Omental fat pad (tissue), 3 donors: ENCODE measurements at regions not wholly inside any gene's neighbourhood (a gene's known extent, or its start where the extent isn't known, plus 50 kb on each side); places are given as distances from the start of the nearest gene placed in this dataset.

Source experiments
- ATAC-seq: fragments of 150-250 bp; one replicate; pipeline ENCODE4 v1.9.1; 2016; ENCODE audit warnings: mild to moderate bottlenecking, moderate library complexity; ENCODE audit not compliant: low FRiP score
- DNase-seq: peaks from one replicate; pipeline ENCODE4 v3.0.0-alpha.2; 2019; ENCODE audit warnings: low spot score
- CTCF ChIP-seq, 3 donors: fragments of 450-650 bp; IDR thresholded peaks; one replicate each; pipeline ENCODE4 v1.5.1; 2016 to 2017; ENCODE audit warnings: antibody characterized with exemption in 3 of 3, mild to moderate bottlenecking in 3 of 3, moderate library complexity in 2 of 3

- ATAC-seq (no peak), DNase-seq (no peak)
- TF ChIP-seq CTCF (IDR thresholded peaks at IDR 0.05): no peak
Observed at GRCh38 chr3:5657106-5657505, 469.6 kb downstream of the EDEM1 start.

- TF ChIP-seq CTCF (IDR thresholded peaks at IDR 0.05): no peak
- DNase-seq (no peak), ATAC-seq (no peak)
Observed at GRCh38 chr3:5663601-5664000, 476.1 kb downstream of the EDEM1 start.

- ATAC-seq: no peak
- no peak for TF ChIP-seq CTCF (IDR thresholded peaks at IDR 0.05)
- DNase-seq: no peak
Observed at GRCh38 chr3:5666455-5666854, 478.9 kb downstream of the EDEM1 start.

GRCh38 chr3:5673521-5673920, 486.0 kb downstream of the EDEM1 start:
- ATAC-seq: no peak

GRCh38 chr3:5675319-5675718, 487.8 kb downstream of the EDEM1 start:
- no peak for TF ChIP-seq CTCF (IDR thresholded peaks at IDR 0.05)
- DNase-seq (no peak), ATAC-seq (no peak)

More at GRCh38 chr3:5673521-5673920, 486.0 kb downstream of the EDEM1 start:
- DNase-seq: no peak
- TF ChIP-seq CTCF (IDR thresholded peaks at IDR 0.05): no peak

GRCh38 chr3:5677555-5677954, 490.0 kb downstream of the EDEM1 start:
- TF ChIP-seq CTCF (IDR thresholded peaks at IDR 0.05): no peak
- no peak for ATAC-seq
- no peak for DNase-seq

GRCh38 chr3:5678248-5678647, 490.7 kb downstream of the EDEM1 start:
- no peak for ATAC-seq
- DNase-seq: no peak
- TF ChIP-seq CTCF (IDR thresholded peaks at IDR 0.05): no peak
